22Rv1 (cell line): ENCODE measurements at regions not wholly inside any gene's neighbourhood (a gene's known extent, or its start where the extent isn't known, plus 50 kb on each side); places are given as distances from the start of the nearest gene placed in this dataset.

Experiments
- H3K27ac ChIP-seq: fragments of 450-650 bp; 2 replicates; pipeline ENCODE4 v1.5.1; 2017
- CTCF ChIP-seq: fragments of 450-650 bp; IDR thresholded peaks from 2 replicates; pipeline ENCODE4 v1.5.1; 2017; ENCODE audit warnings: mild to moderate bottlenecking
- ZFX ChIP-seq: fragments of 450-650 bp; IDR thresholded peaks from 2 replicates; pipeline ENCODE4 v1.6.1; 2017; ENCODE audit warnings: antibody characterized with exemption, borderline replicate concordance

GRCh38 chr1:219109424-219110018 lies 64.2 kb upstream of the LYPLAL1 start:
- H3K27ac ChIP-seq: no peak overlapping the region
- no peak for TF ChIP-seq ZFX
- TF ChIP-seq CTCF: no peak

- TF ChIP-seq CTCF (no peak), ZFX (no peak)
- H3K27ac ChIP-seq: no peak overlapping the region
Observed at GRCh38 chr1:219113261-219113660, 60.4 kb upstream of the LYPLAL1 start.

GRCh38 chr1:219114014-219114413 lies 59.7 kb upstream of the LYPLAL1 start:
- no peak for TF ChIP-seq ZFX
- no peak overlapping the region for H3K27ac ChIP-seq

GRCh38 chr1:219119839-219120238 lies 53.8 kb upstream of the LYPLAL1 start:
- TF ChIP-seq CTCF: no peak
- no peak for TF ChIP-seq ZFX

GRCh38 chr1:219120624-219121544 lies 52.8 kb upstream of the LYPLAL1 start:
- no peak overlapping the region for H3K27ac ChIP-seq
- TF ChIP-seq ZFX (no peak), CTCF (no peak)

More at GRCh38 chr1:219119839-219120238, 53.8 kb upstream of the LYPLAL1 start:
- H3K27ac ChIP-seq: no peak overlapping the region

GRCh38 chr1:219121679-219122078 lies 52.0 kb upstream of the LYPLAL1 start:
- TF ChIP-seq ZFX (no peak), CTCF (no peak)
- no peak overlapping the region for H3K27ac ChIP-seq

DNA sequence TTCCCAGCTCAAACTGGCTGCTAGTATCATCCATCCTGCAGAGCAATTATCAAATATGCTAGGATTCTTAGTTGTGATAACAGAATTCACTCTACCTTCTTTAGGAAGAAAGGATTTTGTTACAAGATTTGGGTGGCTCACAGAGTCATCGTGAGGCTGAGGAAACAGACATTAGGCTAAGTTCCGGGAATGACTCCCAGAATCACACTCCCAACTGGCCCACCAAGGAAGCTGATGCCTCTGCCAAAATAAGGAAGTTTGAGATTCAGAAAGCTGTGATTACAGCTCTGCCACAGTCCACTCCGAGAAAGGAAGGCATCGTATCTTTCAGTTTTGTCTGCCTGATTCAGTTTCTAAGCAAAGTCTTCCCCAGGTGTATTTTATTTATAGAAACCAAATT lies 50.6 kb upstream of the LYPLAL1 start:
- no peak overlapping the region for H3K27ac ChIP-seq
- TF ChIP-seq ZFX: no peak
